GM12878 (cell line): ENCODE measurements at regions not wholly inside any gene's neighbourhood (a gene's known extent, or its start where the extent isn't known, plus 50 kb on each side); places are given as distances from the start of the nearest gene placed in this dataset.

Experiments used
- ATAC-seq: fragments of 200-7000 bp; cut with Tn5 transposase; 3 replicates; pipeline ENCODE4 v1.9.1; 2020; ENCODE audit warnings: mild to moderate bottlenecking, moderate library complexity
- BruUV-seq: library from RNA; stranded (reverse); fragments of 400-500 nt; replicated peaks from 2 replicates; lab custom pipeline; 2021; lab: Mats Ljungman, UMichigan
- CTCF ChIA-PET: fragments of 300-600 bp; sonication (Branson Sonifier 250); formaldehyde crosslinking; extraction: SDS; loops from one replicate; lab custom pipeline; 2021; ENCODE audit warnings: inconsistent platforms; lab: Yijun Ruan, JAX
- POLR2A ChIA-PET: fragments of 350-600 bp; formaldehyde crosslinking; extraction: SDS; loops from one replicate; lab custom pipeline; 2021; ENCODE audit warnings: inconsistent platforms; lab: Charles Lee
- RAD21 ChIA-PET: fragments of 300-600 bp; sonication (Branson Sonifier 250); formaldehyde crosslinking; loops from one replicate; lab custom pipeline; 2023; ENCODE audit warnings: antibody characterized with exemption; ENCODE audit not compliant: unreplicated experiment; lab: Charles Lee
- SMC1A ChIA-PET: fragments of 300-600 bp; sonication (Branson Sonifier 250); formaldehyde crosslinking; loops from one replicate; lab custom pipeline; 2023; ENCODE audit not compliant: unreplicated experiment, uncharacterized antibody; lab: Charles Lee
- DNase-seq: peaks from one replicate; pipeline ENCODE4 v3.0.0-alpha.2; 2011; ENCODE audit warnings: low read depth, low spot score
- FAIRE-seq: peaks from 3 replicates; lab custom pipeline; 2011; peaks lifted over from hg19 to GRCh38; lab: Jason Lieb, UNC
- H2AFZ ChIP-seq: 2 replicates; pipeline ENCODE4 v1.6.0; 2011; ENCODE audit warnings: low read depth, low read length, control low read depth; ENCODE audit not compliant: control insufficient read depth
- H3K27ac ChIP-seq: 2 replicates; pipeline ENCODE4 v1.5.1; 2011; ENCODE audit warnings: control low read depth; ENCODE audit not compliant: control insufficient read depth, insufficient read depth
- H3K27me3 ChIP-seq, 2 experiments: replicated peaks in 1 of 2; 2 replicates each; pipeline versions ENCODE4 v1.6.0 to v1.6.1; 2011; ENCODE audit warnings: low read length in 1 of 2; ENCODE audit not compliant: control insufficient read depth in 2 of 2, insufficient read depth in 2 of 2
- H3K36me3 ChIP-seq, 2 experiments: 2 replicates each; pipeline ENCODE4 v1.5.1; 2011; ENCODE audit warnings: low read length in 1 of 2; ENCODE audit not compliant: control insufficient read depth in 2 of 2, insufficient read depth in 2 of 2
- H3K4me1 ChIP-seq: 2 replicates; pipeline ENCODE4 v1.6.1; 2011; ENCODE audit warnings: mild to moderate bottlenecking, low read length, moderate library complexity, mixed read lengths; ENCODE audit not compliant: control insufficient read depth, insufficient read depth
- H3K4me2 ChIP-seq: 2 replicates; pipeline ENCODE4 v1.6.0; 2011; ENCODE audit warnings: control low read depth; ENCODE audit not compliant: control insufficient read depth, insufficient read depth
- H3K4me3 ChIP-seq: fragments of 200-600 bp; sonication (generic); 2 replicates; pipeline ENCODE4 v1.5.1; 2016
- H3K79me2 ChIP-seq: 2 replicates; pipeline ENCODE4 v1.6.0; 2011; ENCODE audit warnings: low read length; ENCODE audit not compliant: control insufficient read depth, insufficient read depth
- H3K9ac ChIP-seq: 2 replicates; pipeline ENCODE4 v1.8.0; 2011; ENCODE audit warnings: low read length, control low read depth, mixed read lengths; ENCODE audit not compliant: control insufficient read depth, insufficient read depth
- H3K9me3 ChIP-seq: replicated peaks from 3 replicates; pipeline ENCODE4 v1.5.1; 2011; ENCODE audit warnings: mild to moderate bottlenecking, low read length; ENCODE audit not compliant: control insufficient read depth, insufficient read depth
- H4K20me1 ChIP-seq: 2 replicates; pipeline ENCODE4 v1.6.0; 2011; ENCODE audit not compliant: control insufficient read depth, insufficient read depth
- ASH2L ChIP-seq: fragments of 300-600, 200-600 bp; sonication (generic); IDR thresholded peaks from 2 replicates; pipeline ENCODE4 v1.6.1; 2017; ENCODE audit warnings: low read depth, mild to moderate bottlenecking, borderline replicate concordance
- CEBPZ ChIP-seq: fragments of 150-350 bp; IDR thresholded peaks from 2 replicates; pipeline ENCODE4 v1.6.1; 2016; ENCODE audit warnings: low read depth, low read length
- CHD1 ChIP-seq: IDR thresholded peaks from 2 replicates; pipeline ENCODE4 v1.6.1; 2012; ENCODE audit warnings: low read depth, low read length, improper control_type of control experiment
- CHD2 ChIP-seq: IDR thresholded peaks from 2 replicates; pipeline ENCODE4 v1.6.1; 2011; ENCODE audit warnings: low read depth, low read length, improper control_type of control experiment, borderline replicate concordance
- CHD4 ChIP-seq: fragments of 200-600 bp; sonication (generic); IDR thresholded peaks from 2 replicates; pipeline ENCODE4 v1.6.1; 2016; ENCODE audit warnings: mild to moderate bottlenecking
- DPF2 ChIP-seq: fragments of 450-650 bp; IDR thresholded peaks from 2 replicates; pipeline ENCODE4 v1.6.1; 2017; ENCODE audit warnings: mild to moderate bottlenecking
- E2F4 ChIP-seq: IDR thresholded peaks from 2 replicates; pipeline ENCODE4 v1.6.1; 2012; ENCODE audit warnings: low read depth, low read length, improper control_type of control experiment
- E2F8 ChIP-seq: fragments of 450-650 bp; IDR thresholded peaks from 2 replicates; pipeline ENCODE4 v1.6.1; 2018; ENCODE audit warnings: mild to moderate bottlenecking, low read depth, moderate library complexity; ENCODE audit not compliant: partially characterized antibody
- EZH2 ChIP-seq: IDR thresholded peaks from 2 replicates; pipeline ENCODE4 v1.6.1; 2012; ENCODE audit warnings: low read depth, mild to moderate bottlenecking, control low read depth, inconsistent platforms, low read length, borderline replicate concordance; ENCODE audit not compliant: control insufficient read depth
- GABPA ChIP-seq: IDR thresholded peaks from 2 replicates; pipeline ENCODE4 v1.6.1; 2014; ENCODE audit warnings: antibody characterized with exemption, low read depth, mild to moderate bottlenecking, inconsistent platforms
- MEF2B ChIP-seq: fragments of 450-650 bp; IDR thresholded peaks from 2 replicates; pipeline ENCODE4 v1.6.1; 2018; ENCODE audit warnings: mild to moderate bottlenecking, moderate library complexity; ENCODE audit not compliant: partially characterized antibody, poor library complexity, severe bottlenecking
- POLR2AphosphoS5 ChIP-seq: IDR thresholded peaks from 2 replicates; pipeline ENCODE4 v1.6.1; 2011; ENCODE audit warnings: mild to moderate bottlenecking, low read length, inconsistent platforms
- REST ChIP-seq: IDR thresholded peaks from 2 replicates; pipeline ENCODE4 v1.6.1; 2012; ENCODE audit warnings: mild to moderate bottlenecking, low read depth, low read length
- SP1 ChIP-seq: IDR thresholded peaks from one replicate; pipeline ENCODE4 v1.6.1; 2011; ENCODE audit warnings: low read depth, low read length
- WGBS: methylation state at CpG from one replicate; pipeline ENCODE4 v1.1.6; 2016; ENCODE audit warnings: low lambda C conversion rate; ENCODE audit not compliant: insufficient replicate concordance, insufficient coverage; ENCODE audit errors: missing lambda C conversion rate; 5-methylcytosine and 5-hydroxymethylcytosine counted together
- in situ Hi-C: fragments of 300-500 bp; cut with MboI; formaldehyde crosslinking; loops from 9 replicates; pipeline ENCODE4 v1.14.3; 2018; ENCODE audit warnings: mixed read lengths
- intact Hi-C: fragments of 100-400 bp; cut with micrococcal nuclease; formaldehyde crosslinking; loops from one replicate; pipeline ENCODE4 v1.14.2; 2022; ENCODE audit not compliant: unreplicated experiment

- no peaks in the 10 kb centered on the region for H3K4me1 ChIP-seq
- ChIA-PET RAD21 (no interaction called here), SMC1A (interaction anchor here (1.4 kb wide), 1 partner anchor 205 kb away, joined by 3 read pairs; no protein-coding TSS in a partner anchor), POLR2A (no interaction called here), CTCF (interaction anchor here (1.7 kb wide), 1 partner anchor 206 kb away, joined by 11 read pairs; no protein-coding TSS in a partner anchor)
- H3K9ac ChIP-seq = no peak overlapping the region
- 36% methylated on average over 7 of the region's 7 CpGs for WGBS
- no peak overlapping the region for H3K27ac ChIP-seq
- ATAC-seq = no peak
- in situ Hi-C loops (no loop called here), intact Hi-C loops (loop anchor here (5.0 kb wide), 1 partner anchor 140 kb away; no protein-coding TSS in a partner anchor)
- no peaks in the 10 kb centered on the region for H3K36me3 ChIP-seq
- H2AFZ ChIP-seq = no peak overlapping the region
- H3K4me3 ChIP-seq = no peak overlapping the region
- no peaks in the 10 kb centered on the region for H3K79me2 ChIP-seq
- DNase-seq = no peak
- no peaks in the 10 kb centered on the region for H3K9me3 ChIP-seq
- no peaks in the 10 kb centered on the region for H4K20me1 ChIP-seq
- BruUV-seq = no TSS peak
- FAIRE-seq = no peak
- H3K27me3 ChIP-seq = no peaks in the 10 kb centered on the region; a peak in 1 of 4 replicates
- no peak overlapping the region for H3K4me2 ChIP-seq
- no peak for TF ChIP-seq E2F4
- no peak for TF ChIP-seq ASH2L
- TF ChIP-seq CHD2 = no peak
- no peak for TF ChIP-seq CHD4
- no peak for TF ChIP-seq MEF2B
- TF ChIP-seq SP1 = no peak
- TF ChIP-seq CEBPZ = no peak
- no peak for TF ChIP-seq E2F8
- no peak for TF ChIP-seq CHD1
- no peak for TF ChIP-seq EZH2
- TF ChIP-seq POLR2AphosphoS5 = no peak
- TF ChIP-seq REST = no peak
- TF ChIP-seq GABPA = no peak
- TF ChIP-seq DPF2 = no peak
These were observed 229.7 kb upstream of the PFKP start for GRCh38 chr10:2837674-2838073.
